H9 (cell line): ENCODE measurements at regions not wholly inside any gene's neighbourhood (a gene's known extent, or its start where the extent isn't known, plus 50 kb on each side); places are given as distances from the start of the nearest gene placed in this dataset.

Source experiments
- DNase-seq: peaks from one replicate; pipeline ENCODE4 v3.0.0-alpha.2; 2017
- H2AFZ ChIP-seq: one replicate; pipeline ENCODE4 v1.6.1; 2013; ENCODE audit warnings: mild to moderate bottlenecking, low read length, control low read depth, moderate library complexity
- H2AK5ac ChIP-seq: 2 replicates; pipeline ENCODE4 v1.6.1; 2013; ENCODE audit warnings: low read length, control low read depth, mixed read lengths; ENCODE audit not compliant: insufficient read length
- H2BK120ac ChIP-seq: one replicate; pipeline ENCODE4 v1.6.1; 2013; ENCODE audit warnings: low read depth, mild to moderate bottlenecking, low read length, control low read depth, inconsistent platforms; ENCODE audit not compliant: poor library complexity, severe bottlenecking
- H2BK12ac ChIP-seq: 2 replicates; pipeline ENCODE4 v1.6.1; 2013; ENCODE audit warnings: low read length, control low read depth, mixed read lengths, low read depth; ENCODE audit not compliant: insufficient read length
- H2BK15ac ChIP-seq: 2 replicates; pipeline ENCODE4 v1.6.1; 2013; ENCODE audit warnings: low read depth, low read length, control low read depth
- H2BK20ac ChIP-seq: one replicate; pipeline ENCODE4 v1.6.1; 2013; ENCODE audit warnings: low read depth, mild to moderate bottlenecking, low read length, control low read depth, inconsistent platforms; ENCODE audit not compliant: poor library complexity, severe bottlenecking
- H2BK5ac ChIP-seq: 2 replicates; pipeline ENCODE4 v1.6.1; 2013; ENCODE audit warnings: low read length, control low read depth, mixed read lengths; ENCODE audit not compliant: insufficient read length
- H3K14ac ChIP-seq: 2 replicates; pipeline ENCODE4 v1.6.1; 2013; ENCODE audit warnings: low read length, control low read depth; ENCODE audit not compliant: insufficient read depth
- H3K18ac ChIP-seq: 2 replicates; pipeline ENCODE4 v1.6.1; 2013; ENCODE audit warnings: low read depth, mild to moderate bottlenecking, mixed read lengths, low read length, control low read depth; ENCODE audit not compliant: insufficient read length
- H3K23ac ChIP-seq: 2 replicates; pipeline ENCODE4 v1.6.1; 2013; ENCODE audit warnings: low read length, control low read depth, mixed read lengths, low read depth; ENCODE audit not compliant: insufficient read length
- H3K23me2 ChIP-seq: 2 replicates; pipeline ENCODE4 v1.6.1; 2013; ENCODE audit warnings: low read depth, mild to moderate bottlenecking, mixed read lengths, low read length, control low read depth; ENCODE audit not compliant: insufficient read length, poor library complexity, severe bottlenecking
- H3K27ac ChIP-seq: 2 replicates; pipeline ENCODE4 v1.5.1; 2013; ENCODE audit warnings: low read length, control low read depth, mixed read lengths, low read depth; ENCODE audit not compliant: insufficient read length
- H3K27me3 ChIP-seq: 2 replicates; pipeline ENCODE4 v1.6.1; 2013; ENCODE audit warnings: low read length, control low read depth, inconsistent platforms; ENCODE audit not compliant: insufficient read depth
- H3K4ac ChIP-seq: 2 replicates; pipeline ENCODE4 v1.6.1; 2013; ENCODE audit warnings: low read depth, mild to moderate bottlenecking, control low read depth, inconsistent platforms, low read length, moderate library complexity
- H3K4me1 ChIP-seq: 2 replicates; pipeline ENCODE4 v1.6.1; 2013; ENCODE audit warnings: low read length, control low read depth, inconsistent platforms; ENCODE audit not compliant: insufficient read depth
- H3K4me2 ChIP-seq: 2 replicates; pipeline ENCODE4 v1.6.1; 2013; ENCODE audit warnings: low read length, control low read depth, mixed read lengths; ENCODE audit not compliant: insufficient read length, insufficient read depth
- H3K56ac ChIP-seq: 2 replicates; pipeline ENCODE4 v1.6.1; 2013; ENCODE audit warnings: low read depth, mild to moderate bottlenecking, mixed read lengths, low read length, control low read depth; ENCODE audit not compliant: insufficient read length
- H3K79me1 ChIP-seq: 2 replicates; pipeline ENCODE4 v1.6.1; 2013; ENCODE audit warnings: low read depth, mild to moderate bottlenecking, moderate library complexity, low read length, control low read depth, inconsistent platforms; ENCODE audit not compliant: insufficient read depth, poor library complexity, severe bottlenecking
- H3K79me2 ChIP-seq: 2 replicates; pipeline ENCODE4 v1.6.1; 2013; ENCODE audit warnings: low read length, control low read depth, inconsistent platforms; ENCODE audit not compliant: insufficient read depth
- H3K9ac ChIP-seq: 2 replicates; pipeline ENCODE4 v1.6.1; 2013; ENCODE audit warnings: low read length, control low read depth, mixed read lengths; ENCODE audit not compliant: insufficient read length; ENCODE audit errors: extremely low read depth
- H3K9me3 ChIP-seq: one replicate; pipeline ENCODE4 v1.6.1; 2013; ENCODE audit warnings: low read depth, low read length, inconsistent platforms; ENCODE audit not compliant: control insufficient read depth
- H3T11ph ChIP-seq: one replicate; pipeline ENCODE4 v1.6.1; 2013; ENCODE audit warnings: mild to moderate bottlenecking, low read length, control low read depth, inconsistent platforms
- H4K20me1 ChIP-seq: one replicate; pipeline ENCODE4 v1.6.1; 2013; ENCODE audit not compliant: control insufficient read depth, insufficient read length, insufficient read depth
- H4K5ac ChIP-seq: 2 replicates; pipeline ENCODE4 v1.6.1; 2013; ENCODE audit warnings: low read depth, mild to moderate bottlenecking, mixed read lengths, low read length, control low read depth; ENCODE audit not compliant: insufficient read length
- H4K8ac ChIP-seq: replicated peaks from 2 replicates; pipeline ENCODE4 v1.6.1; 2013; ENCODE audit warnings: low read length, control low read depth, mixed read lengths, low read depth; ENCODE audit not compliant: insufficient read length
- H4K91ac ChIP-seq: 2 replicates; pipeline ENCODE4 v1.6.1; 2013; ENCODE audit warnings: low read depth, mild to moderate bottlenecking, moderate library complexity, mixed read lengths, low read length, control low read depth; ENCODE audit not compliant: insufficient read length
- H3K27ac Mint-ChIP-seq, 3 experiments: 2 replicates in 2 of 3; 3 replicates in 1 of 3; pipeline ENCODE4 v1.8.0; 2020 to 2021; ENCODE audit warnings: mixed read lengths in 3 of 3, mild to moderate bottlenecking in 1 of 3, moderate library complexity in 1 of 3
- H3K27me3 Mint-ChIP-seq: 2 replicates; pipeline ENCODE4 v1.8.0; 2021; ENCODE audit warnings: low read depth, mild to moderate bottlenecking, moderate library complexity, mixed read lengths
- H3K36me3 Mint-ChIP-seq, 3 experiments: 2 replicates in 2 of 3; 3 replicates in 1 of 3; pipeline ENCODE4 v1.8.0; 2020 to 2021; ENCODE audit warnings: low read depth in 3 of 3, mixed read lengths in 3 of 3; ENCODE audit not compliant: insufficient read depth in 1 of 3
- H3K4me1 Mint-ChIP-seq, 2 experiments: 2 replicates each; pipeline ENCODE4 v1.8.0; 2020; ENCODE audit warnings: mixed read lengths in 2 of 2
- H3K4me3 Mint-ChIP-seq, 2 experiments: 2 replicates in 1 of 2; 3 replicates in 1 of 2; pipeline ENCODE4 v1.8.0; 2020 to 2021; ENCODE audit warnings: mild to moderate bottlenecking in 2 of 2, mixed read lengths in 2 of 2, moderate library complexity in 1 of 2
- H3K9me3 Mint-ChIP-seq, 2 experiments: 2 replicates in 1 of 2; 3 replicates in 1 of 2; pipeline ENCODE4 v1.8.0; 2020; ENCODE audit warnings: mild to moderate bottlenecking in 2 of 2, mixed read lengths in 2 of 2, moderate library complexity in 1 of 2
- CTCF ChIP-seq: fragments of 200-600 bp; sonication (generic); conservative IDR thresholded peaks from 3 replicates; pipeline ENCODE4 v1.8.0; 2021; ENCODE audit warnings: antibody characterized with exemption, mild to moderate bottlenecking
- WGBS: extraction: QIAGEN DNeasy Blood & Tissue Kit; methylation state at CpG from one replicate; pipeline ENCODE4 v1.1.7; 2013; ENCODE audit warnings: missing lambda C conversion rate, low lambda C conversion rate, mixed read lengths; ENCODE audit not compliant: insufficient read length; ENCODE audit errors: extremely low coverage; 5-methylcytosine and 5-hydroxymethylcytosine counted together

- no peaks in the 10 kb centered on the region for H3K79me1 ChIP-seq
- no peak overlapping the region for H2BK5ac ChIP-seq
- no peak overlapping the region for H2BK20ac ChIP-seq
- H3K23ac ChIP-seq: no peak overlapping the region
- H3K79me2 ChIP-seq: no peaks in the 10 kb centered on the region
- H3K18ac ChIP-seq: no peak overlapping the region
- peaks cover 7 to 8% of the 10 kb centered on the region in 2 experiments; a peak in 3 of 4 replicates for H3K4me1 Mint-ChIP-seq
- H3K4ac ChIP-seq: no peak overlapping the region
- H3K9ac ChIP-seq: no peak overlapping the region
- no peaks in the 10 kb centered on the region for H3K23me2 ChIP-seq
- no peak overlapping the region for H2BK12ac ChIP-seq
- H3K27ac ChIP-seq: no peak overlapping the region
- H4K20me1 ChIP-seq: no peaks in the 10 kb centered on the region
- H3K4me3 Mint-ChIP-seq: no peak overlapping the region
- no peak overlapping the region for H3K14ac ChIP-seq
- H2BK120ac ChIP-seq: no peak overlapping the region
- no peaks in the 10 kb centered on the region for H3K36me3 Mint-ChIP-seq
- H3K4me1 ChIP-seq: peaks cover 3% of the 10 kb centered on the region; the same call in 1 of the 2 replicates
- WGBS: no CpG with 5 or more reads among the region's 4 CpGs
- TF ChIP-seq CTCF: no peak
- no peak overlapping the region for H4K91ac ChIP-seq
- no peak overlapping the region for H4K5ac ChIP-seq
- no peak for DNase-seq
- no peak overlapping the region for H2BK15ac ChIP-seq
- no peak overlapping the region for H3K56ac ChIP-seq
- no peak overlapping the region for H3T11ph ChIP-seq
- H3K4me2 ChIP-seq: no peak overlapping the region
- H2AK5ac ChIP-seq: no peak overlapping the region
- H3K27ac Mint-ChIP-seq: no peak overlapping the region
- no peak overlapping the region for H4K8ac ChIP-seq
- H3K27me3 ChIP-seq: no peaks in the 10 kb centered on the region
- no peaks in the 10 kb centered on the region for H3K9me3 ChIP-seq
- no peaks in the 10 kb centered on the region for H3K9me3 Mint-ChIP-seq
- no peaks in the 10 kb centered on the region for H3K27me3 Mint-ChIP-seq
- no peak overlapping the region for H2AFZ ChIP-seq
Measured at GRCh38 chr7:108723381-108723814, 153.7 kb downstream of the DNAJB9 start.
